ENCODE measurements at regions not wholly inside any gene's neighbourhood (a gene's known extent, or its start where the extent isn't known, plus 50 kb on each side); places are given as distances from the start of the nearest gene placed in this dataset.

DNA sequence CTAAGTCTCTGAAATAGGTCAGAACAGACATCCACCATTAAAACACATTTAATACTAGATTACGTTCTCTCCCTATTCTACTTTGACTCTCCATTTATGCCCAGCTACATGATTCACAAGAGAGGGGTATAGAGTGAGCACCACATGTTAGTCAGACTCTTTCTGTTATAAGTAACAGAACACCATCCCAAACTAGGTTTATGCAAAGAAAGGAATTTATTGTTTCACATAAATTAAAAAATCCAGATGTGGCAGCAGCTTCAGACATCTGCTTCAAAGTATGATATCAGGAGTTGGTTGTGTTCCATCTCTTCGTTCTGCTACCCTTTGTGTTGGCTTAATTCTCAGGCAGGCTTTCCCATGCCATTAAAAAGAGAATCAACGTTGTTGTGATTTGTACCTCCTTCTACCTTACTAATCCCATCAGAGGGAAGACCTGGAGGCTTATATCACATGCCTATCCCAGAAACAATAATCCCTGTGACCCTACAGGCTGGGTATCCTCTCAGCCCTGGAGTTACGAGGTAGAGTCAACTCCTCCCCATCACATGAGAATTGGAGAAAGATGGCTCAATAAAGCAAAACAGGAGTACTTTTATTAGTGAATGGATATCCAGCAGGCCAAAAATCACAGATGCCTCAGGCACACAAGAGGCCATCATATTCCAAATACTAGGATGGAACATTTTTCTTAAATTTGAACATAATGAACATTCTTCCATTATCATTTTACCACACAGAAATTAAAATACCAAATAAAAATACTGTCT is 163.2 kb downstream of the SLC7A11 start:
- no peak for DNase-seq

DNA sequence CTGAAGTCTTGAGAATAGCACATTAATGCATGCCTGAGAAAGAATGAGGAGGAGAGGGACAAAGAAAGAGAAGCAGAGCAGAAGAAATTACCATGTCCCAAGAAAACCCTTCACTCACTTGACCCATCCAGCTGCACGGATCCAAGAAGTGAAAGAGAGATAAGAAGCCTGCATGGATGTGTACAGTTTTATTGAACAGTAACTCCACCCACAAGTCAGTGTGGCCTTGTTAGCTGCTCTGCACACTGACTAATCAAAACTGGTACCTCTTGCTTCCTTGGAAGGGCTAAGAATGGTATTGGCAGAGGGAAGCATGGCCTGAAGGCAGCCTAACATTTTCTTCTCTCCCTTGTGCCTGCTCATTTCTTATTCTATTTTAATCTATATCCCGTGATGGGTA is 163.9 kb downstream of the SLC7A11 start:
- DNase-seq: no peak

DNA sequence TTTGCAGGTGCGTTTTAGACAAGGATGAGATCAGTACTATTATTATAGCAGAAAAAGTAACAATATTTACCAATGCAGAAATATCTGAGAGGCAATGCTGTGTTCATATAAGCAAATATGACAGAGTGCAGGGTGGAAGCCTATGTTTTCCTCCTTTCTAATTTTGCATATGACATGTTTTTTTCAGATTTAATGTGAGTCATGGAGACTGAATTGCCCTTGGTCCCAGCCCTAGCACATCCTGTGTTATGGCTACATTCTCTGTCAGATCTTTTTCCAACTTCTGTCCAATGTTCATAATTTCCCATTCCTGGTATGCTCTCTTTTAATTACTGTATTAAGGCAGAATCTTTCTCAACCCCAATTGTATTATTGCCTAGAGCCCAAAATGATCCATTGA is 165.6 kb downstream of the SLC7A11 start:
- no peak for DNase-seq

DNA sequence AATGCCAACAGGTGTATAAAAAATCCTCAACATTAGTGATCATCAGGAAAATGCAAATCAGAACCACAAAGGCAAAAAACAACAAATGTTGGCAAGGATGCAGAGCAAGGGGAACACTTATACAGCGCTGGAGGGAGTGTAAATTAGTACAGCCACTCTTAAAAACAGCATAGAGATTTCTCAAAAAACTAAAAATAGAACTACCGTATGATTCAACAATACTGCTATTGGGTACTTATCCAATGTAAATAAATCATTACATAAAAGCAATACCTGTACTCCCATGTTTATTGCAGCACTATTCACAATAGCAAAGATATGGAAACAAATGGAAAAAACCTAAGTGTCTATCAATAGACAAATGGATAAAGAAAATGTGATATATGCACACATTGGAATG is 171.3 kb downstream of the SLC7A11 start:
- no peak for DNase-seq

DNA sequence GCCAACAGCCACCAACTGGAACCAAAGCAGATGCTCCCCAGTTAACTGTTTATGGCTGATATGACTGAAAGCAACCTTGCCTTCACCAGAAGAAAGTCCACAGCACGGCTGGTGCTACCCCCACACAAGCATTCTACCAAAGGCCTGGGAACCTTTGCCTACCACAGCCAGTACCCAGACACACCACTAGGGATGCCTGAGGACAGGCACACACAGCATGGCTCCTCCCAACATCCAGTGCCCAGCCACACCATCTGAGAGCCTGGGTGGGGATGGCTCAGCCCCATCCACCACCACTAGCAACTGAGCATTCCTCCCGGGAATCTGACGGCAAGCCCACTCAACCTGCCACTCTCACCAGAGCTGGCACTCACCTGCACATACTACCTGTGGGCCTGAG is 178.6 kb downstream of the SLC7A11 start:
- DNase-seq: no peak

DNA sequence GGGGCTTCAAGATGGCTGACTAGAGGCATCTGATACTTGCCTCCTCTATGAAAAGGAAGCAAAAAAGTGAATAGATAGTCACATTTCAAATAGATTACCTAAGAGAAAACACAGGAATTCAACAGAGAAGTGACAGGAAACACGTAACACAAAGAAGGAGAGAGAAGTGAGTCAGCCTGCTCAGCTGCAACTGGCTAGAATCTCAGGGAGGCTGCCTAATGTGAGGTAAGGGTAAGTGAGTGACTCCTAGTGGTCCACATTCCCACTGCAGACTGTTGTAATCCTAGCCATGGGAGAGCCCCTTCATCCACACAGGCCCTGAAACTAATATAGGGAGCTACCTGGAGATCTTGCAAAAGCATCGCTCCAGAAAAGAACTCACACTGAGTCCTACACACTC is 179.2 kb downstream of the SLC7A11 start:
- peak; percentile 70 for DNase-seq

DNA sequence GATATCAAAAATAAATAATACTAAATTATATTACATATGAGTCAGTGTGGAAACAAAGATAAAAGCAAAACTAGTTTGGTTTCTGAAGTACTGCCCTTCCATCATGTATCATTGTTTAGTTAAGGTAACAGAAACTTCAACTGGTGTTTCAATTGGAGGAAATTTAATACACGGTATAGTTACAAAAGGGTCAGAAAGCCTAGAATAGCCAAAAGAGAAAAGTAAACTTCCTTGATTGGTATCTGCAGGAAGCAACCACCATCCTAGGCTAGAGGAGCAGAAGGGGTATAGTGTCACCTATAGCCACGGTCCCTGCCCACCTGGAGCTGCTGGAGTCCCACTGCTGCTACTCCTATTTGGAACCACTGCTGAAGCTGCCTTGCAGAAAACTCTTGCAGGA is 185.6 kb downstream of the SLC7A11 start:
- no peak for DNase-seq

DNA sequence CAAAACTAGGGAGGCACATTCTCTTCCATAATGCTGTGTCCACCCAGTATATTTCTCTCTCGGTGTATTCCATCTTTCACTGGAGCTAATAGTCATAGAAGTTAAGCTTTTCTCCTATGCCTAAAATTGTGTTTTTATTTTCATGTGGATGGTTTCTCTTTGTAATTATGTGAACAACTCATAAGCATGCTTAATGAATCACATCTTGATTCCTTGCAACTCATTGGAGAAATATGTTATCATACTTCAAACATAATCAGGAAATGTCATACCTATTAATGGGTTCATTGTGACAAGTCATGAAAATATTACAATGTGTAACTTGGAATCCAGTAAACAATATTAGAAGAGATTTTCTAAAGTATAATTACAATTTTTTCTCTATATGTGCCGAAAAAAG is 186.3 kb downstream of the SLC7A11 start:
- DNase-seq: peak; percentile 44

DNA sequence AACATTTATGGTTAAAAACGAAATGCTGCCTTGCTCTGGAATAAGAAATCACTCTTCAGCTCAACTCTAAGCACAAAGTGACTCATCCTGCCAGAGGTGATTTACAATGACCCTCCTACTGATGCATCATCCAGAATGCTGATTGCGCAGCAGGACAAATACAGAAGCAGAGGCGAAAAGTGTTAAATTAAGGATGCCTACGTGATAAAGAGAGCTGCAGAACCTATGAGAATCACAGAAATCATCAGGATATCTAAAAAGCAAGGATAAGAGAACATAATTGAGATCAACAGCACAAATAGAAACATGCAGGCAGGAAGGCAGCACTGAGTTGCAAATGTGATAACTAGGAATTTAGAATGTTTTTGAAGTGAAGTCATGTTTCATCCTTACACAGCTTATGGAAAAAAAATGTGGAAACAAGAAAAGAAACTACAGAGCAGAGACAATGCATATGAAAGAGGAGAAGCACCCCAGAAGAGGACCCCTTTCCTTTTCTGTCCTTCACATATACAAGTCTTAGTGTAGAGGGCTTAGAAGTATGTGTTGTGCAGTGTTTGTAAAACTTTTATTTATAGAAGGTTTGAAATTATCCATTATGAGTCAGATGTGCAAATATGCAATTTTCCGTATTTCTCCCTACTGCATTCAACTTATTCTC is 188.4 kb downstream of the SLC7A11 start:
- DNase-seq: peak; percentile 83

DNA sequence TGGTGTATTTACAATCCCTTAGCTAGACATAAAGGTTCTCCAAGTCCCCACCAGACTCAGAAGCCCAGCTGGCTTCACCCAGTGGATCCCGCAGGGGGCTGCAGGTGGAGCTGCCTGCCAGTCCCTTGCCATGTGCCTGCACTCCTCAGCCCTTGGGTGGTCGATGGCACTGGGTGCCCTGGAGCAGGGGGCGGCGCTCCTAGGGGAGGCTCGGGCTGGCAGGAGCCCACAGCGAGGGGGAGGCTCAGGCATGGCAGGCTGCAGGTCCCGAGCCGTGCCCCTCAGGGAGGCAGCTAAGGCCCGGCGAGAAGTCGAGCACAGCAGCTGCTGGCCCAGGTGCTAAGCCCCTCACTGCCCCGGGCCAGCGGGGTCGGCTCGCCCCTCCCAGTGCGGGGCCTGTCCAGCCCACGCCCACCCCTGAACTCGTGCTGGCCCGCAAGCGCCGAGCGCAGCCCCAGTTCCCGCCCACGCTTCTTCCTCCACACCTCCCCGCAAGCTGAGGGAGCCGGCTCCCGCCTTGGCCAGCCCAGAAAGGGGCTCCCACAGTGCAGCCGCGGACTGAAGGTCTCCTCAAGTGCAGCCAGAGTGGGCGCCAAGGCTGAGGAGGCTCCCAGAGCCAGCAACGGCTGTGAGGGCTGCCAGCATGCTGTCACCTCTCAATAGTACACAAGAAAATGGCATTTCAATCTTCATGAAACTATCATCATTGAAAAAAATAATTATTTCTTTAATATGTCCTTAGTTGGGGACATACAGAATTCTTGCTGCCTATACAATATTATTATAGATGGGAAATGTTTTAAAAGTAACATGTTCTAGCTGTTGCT is 189.1 kb downstream of the SLC7A11 start:
- no peak for DNase-seq

DNA sequence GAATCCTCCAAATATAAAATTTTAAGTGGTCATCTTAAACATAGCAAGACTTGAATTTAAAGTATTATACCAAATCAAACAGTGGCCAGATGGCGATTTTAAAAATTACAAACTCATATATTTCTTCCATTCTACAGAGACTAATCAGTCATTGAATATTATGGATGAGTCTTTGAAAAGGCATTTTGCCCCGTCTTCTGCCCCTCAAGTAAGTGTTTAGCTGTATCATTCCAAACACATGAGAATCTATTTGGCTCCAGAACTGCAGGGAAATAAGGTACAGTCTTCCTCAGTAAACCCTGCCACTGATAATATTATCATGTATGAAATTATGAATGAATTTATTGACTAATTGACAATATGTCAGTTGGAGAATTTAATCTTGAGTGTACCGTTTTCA is 191.0 kb downstream of the SLC7A11 start:
- no peak for DNase-seq

DNA sequence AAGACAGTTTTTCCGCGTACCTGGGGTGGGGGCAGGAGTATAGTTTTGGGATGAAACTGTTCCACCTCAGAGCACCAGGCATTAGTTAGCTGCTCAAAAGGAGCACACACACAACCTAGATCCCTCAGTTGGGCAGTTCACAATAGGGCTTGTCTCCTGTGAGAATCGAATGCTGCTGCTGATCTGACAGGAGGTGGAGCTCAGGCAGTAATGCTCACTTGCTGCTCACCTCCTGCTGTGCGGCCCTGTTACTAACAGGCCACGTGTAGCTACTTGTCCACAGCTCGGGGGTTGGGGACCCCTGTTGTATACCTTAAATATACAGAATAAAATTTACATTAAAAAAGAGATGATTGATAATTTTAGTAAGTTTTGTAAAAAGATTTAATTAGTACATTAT is 191.5 kb downstream of the SLC7A11 start:
- no peak for DNase-seq

DNA sequence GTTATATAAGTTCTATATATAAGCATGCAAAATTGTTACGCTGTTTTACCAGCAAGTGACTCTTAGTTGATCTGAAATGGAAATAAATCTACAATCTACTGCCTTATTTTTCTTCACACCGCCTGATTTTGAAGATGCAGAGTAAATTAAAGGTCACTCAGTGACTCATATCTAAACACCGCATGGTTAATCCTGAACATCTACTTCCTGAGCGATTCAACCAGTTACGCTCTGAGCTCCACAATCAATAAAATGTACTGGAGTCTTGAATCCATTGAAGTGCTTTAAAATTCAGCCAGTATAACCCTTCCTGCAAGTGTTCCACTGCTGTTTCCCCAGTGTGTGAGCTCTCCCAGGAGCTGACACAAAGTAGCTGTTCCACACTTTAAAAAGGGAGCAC is 192.8 kb downstream of the SLC7A11 start:
- peak; percentile 46 for DNase-seq

DNA sequence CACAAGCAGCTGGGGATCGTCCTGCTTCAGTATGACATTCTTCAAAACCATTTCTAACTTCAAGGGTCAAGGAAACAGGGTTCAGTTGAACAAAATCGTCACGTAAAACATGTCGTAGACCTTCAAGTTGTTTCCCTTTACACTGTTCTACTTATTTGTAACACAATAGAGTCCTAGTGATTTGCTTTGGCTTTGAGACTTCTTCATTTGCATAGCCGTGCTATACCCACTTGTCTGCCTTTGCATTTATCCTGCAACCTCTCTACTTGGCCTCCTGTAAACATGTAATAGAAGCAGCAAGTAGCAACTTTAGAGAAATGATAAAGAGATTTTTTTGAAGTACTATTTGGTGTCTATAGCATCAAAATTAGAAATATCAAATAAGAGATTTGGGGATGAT is 194.9 kb downstream of the SLC7A11 start:
- DNase-seq: no peak

DNA sequence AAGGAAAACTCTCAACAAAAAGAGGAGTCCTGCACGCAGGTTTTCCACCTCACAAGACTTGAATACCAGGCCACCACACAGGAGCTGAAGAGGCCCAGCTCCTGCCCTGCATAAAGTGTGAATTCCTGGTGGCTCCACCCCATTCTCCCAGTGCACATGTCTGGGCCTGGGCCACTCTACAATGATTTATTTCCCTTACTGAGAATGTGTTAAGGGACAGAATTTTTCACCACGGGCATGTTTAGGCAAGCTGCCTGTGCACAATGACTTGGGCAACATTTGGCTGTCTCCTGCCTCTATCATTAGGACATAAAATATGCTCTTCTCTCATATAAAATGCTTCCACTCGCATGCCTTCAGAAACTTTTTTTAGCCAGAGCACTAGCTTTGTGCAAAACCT is 197.1 kb downstream of the SLC7A11 start:
- no peak for DNase-seq

DNA sequence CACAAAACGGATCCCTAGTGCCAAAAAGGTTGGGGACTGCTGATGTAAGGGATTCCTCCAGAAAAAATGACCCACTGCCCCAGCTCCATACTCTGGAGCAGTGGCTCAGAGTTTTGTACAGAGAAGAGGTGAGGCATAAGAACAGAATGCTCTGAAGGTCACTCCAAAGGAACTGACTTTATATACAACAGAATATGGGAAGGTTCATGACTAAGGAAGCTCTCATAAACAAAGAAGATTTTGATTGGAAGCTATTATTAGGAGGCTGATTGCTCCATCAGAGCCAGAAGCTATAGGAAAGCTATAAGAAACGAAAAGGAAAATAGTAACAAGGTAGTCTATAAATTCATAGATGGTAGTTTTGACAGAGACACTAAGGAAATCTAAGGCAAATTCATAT is 203.1 kb downstream of the SLC7A11 start:
- peak; percentile 22 for DNase-seq

DNA sequence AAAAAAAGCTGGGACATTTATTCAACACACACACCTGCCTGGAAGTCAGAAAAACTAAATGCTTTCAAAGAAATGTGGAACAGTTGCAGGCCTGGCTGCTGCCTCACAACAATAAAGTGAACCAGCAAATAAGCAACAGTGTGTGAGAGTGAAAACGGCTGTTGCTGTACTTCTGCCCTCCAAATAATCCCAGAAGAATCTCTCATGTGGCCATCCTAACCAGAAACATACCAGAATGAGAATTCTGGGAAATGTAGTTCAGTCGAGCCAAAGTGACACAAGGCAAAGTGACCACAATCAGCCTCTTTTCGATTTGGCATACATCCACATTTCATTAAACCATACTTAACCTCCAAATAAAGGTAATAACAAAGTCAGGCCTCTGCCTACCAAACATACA is 204.5 kb downstream of the SLC7A11 start:
- DNase-seq: no peak

DNA sequence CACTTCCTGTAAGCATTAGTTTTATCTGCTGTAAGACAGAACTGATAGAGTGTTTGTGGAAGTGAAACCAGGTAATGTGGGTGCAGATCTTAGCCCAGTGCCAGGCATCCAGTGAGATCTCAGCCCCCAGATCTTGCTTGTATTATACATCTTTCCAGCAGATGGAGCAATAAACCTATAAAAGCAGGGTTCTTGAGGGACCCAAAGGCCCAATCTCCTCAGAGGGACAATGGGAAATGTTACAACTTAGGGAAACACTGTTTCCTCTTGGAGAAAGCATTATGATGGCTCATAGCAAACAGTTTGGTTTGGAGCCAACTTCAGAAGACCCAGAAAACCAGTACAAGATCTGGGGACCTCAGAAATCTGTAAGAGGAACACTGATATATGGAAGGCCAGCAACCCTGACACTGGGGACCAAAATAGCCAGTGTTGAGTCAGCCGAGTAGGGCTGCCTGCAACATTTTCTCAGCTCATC is 206.3 kb downstream of the SLC7A11 start:
- peak; percentile 83 for DNase-seq

DNA sequence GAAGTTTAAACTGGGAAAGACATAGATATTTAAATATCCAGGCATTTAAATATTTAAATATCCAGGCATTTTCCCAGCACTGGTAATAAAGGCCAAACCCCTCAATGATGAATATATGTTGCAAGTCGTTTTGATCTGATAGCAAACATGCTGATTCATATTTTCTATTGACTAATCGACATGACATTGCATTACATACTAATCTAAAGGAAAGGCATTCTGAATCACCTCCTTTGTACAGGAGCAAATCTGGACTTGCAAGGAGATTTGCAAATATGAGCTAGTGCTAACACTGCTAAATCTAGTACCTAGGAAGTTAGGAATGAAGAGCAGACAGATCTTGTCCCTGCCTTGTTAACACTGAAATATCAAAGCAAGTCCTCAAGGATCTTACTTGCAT is 207.3 kb downstream of the SLC7A11 start:
- peak; percentile 56 for DNase-seq

DNA sequence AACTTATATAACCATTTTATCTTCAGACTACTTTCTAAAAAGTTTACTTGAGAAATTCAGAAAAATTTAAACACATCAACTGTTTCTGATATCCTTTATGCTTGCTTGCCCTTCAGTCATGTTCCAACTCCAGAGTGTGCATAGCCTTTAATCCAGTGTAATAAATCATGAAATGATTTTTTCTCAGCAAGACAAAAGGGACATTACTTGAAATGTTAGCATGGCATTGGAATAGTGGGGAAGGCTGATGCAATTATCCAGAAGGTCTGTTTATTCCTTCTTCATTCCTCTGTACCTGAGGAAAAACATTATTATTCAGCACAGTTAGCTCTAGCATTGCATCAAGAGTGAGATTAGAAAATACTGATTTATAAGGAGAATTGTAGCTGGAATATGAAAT is 209.9 kb downstream of the SLC7A11 start:
- no peak for DNase-seq

DNA sequence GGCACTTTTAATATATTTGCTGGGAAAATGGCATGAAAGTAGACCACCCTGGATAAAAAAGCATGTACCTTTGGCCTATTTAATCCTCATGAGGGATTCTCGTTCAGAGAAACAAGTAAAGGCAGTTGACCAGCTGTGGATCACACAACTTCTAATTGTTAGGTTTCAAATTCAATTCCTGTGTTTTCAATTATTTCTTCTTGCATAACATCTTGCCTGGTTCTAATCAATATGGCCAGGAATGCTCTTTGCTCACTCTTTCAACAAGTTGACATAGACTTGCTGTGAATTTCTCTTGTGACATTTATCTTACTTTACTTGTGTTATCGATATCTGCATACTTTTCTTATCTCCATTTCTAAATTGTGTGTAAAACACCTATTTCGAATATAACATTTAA is 211.8 kb downstream of the SLC7A11 start:
- DNase-seq: no peak

DNA sequence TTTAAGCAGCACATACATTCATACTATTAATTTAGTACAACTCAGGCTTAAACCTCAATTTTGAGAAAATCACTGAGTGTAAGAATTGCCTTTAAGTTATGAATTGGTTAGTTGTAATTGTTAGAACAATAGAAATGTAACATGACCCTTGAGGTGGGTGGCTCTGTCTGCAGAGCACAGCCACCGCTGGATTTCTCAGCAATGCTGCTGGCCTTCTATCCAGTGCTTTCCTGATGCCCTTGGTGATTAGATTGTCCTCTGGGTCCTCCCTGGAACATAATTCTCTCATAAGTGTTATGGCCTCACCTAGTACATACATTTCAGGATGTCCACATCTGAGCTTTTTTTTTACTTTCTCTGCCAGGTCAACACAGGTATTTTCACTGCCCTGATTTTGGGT is 213.2 kb downstream of the SLC7A11 start:
- no peak for DNase-seq

DNA sequence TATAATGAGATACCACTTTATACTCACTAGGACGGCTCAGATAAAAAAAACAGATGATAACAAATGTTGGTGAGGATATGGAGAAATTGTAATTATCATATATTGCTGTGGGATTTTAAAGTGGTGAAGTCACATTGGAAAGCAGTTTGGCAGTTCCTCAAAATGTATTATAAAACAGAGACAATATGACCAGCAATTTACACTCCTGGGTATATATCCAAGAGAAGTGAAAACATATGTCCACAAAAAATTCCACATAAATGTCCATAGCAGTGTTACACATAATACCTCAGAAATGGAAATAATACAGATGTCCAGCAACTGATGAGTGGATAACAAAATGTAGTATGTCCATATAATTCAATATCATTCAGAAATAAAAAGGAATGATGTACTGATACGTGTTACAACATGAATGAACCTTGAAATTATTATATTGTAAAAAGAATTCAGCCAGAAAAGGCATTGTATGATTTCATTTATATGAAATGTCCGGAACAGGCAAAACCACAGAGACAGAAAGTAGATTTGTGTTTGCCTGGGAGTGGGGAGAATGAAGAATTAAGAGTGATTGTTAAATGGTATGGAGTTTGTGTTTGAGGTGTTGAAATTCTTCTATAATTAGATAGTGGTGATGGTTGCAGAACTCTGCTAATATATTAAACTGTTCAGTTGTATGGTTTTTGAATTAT is 220.9 kb downstream of the SLC7A11 start:
- DNase-seq: no peak

Measured in dermis blood vessel endothelial cell (primary cell).